ENCODE measurements at regions not wholly inside any gene's neighbourhood (a gene's known extent, or its start where the extent isn't known, plus 50 kb on each side); places are given as distances from the start of the nearest gene placed in this dataset.
"Not testable (repeated sequence)": the region's sequence is repeated elsewhere in the genome, so short reads cannot be mapped to it uniquely, and the experiment has no call there.

DNA sequence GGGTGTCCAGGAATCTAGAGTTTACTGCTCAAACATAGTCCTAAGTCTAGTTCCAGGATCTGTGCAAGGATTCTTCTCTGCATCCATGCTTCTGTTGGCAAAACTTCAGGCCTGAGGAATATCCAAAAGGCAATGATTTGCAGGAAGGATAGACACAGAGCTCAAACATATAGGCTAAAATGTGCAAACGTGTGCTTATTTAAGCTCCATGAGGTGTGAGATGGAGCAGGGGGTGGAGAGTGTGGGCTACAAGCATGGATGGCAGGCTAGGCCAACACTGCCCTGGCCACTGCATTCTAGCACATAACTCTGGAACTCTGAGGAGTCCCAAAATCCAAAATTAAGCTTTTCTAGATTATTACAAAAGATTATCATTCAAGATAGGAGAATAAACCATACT is 301.1 kb downstream of the PAX3 start:
- no peak for DNase-seq (ENCODE audit: low spot score)

DNA sequence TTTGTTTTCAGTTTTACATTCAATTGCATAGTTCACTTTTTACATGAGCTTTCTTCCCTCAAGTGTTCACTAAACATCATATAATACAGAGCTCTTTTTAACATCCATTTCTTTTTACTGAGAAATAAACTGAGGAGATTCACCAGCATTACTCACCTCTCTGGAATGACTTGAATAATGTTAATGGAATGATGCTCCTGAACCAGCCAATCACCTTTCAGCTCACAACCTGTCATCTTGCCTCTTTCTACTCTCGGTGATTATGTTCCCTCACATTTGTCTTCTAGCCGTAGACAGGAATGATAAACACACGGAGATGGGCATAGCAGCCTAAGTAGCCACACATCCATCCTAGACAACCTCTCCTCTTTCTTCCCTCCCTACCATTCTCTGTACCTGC is 301.7 kb downstream of the PAX3 start:
- DNase-seq (ENCODE audit: low spot score) = no peak

DNA sequence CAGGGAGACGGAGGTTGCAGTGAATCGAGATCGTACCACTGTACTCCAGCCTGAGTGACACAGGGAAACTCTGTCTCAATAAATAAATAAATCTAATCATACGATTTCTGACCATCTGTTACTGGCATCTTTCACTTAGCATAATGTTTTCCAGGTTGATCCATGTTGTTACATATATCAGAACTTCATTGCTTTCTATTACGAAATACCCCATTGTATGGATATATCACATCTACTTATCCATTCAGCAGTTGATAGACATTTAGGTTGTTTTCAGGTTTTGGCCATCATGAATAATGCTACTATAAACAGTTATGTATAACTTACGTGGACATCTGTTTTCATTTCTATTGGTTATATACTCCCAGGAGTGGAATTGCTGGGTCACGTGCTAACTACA is 303.9 kb downstream of the PAX3 start:
- no peak for DNase-seq (ENCODE audit: low spot score)

DNA sequence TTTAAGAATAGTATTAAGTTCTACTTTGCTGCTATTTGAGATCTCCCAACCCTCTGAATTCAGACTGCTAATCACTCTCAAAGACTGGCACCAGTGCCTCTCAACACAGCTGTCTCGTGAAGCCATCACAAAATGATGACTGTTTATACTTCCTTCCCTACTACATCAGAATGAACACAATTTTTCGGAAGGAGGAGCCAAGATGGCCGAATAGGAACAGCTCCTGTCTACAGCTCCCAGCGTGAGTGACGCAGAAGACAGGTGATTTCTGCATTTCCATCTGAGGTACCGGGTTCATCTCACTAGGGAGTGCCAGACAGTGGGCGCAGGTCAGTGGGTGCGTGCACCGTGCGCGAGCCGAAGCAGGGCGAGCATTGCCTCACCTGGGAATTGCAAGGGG is 314.4 kb downstream of the PAX3 start:
- DNase-seq (ENCODE audit: low spot score) = not testable (repeated sequence)

DNA sequence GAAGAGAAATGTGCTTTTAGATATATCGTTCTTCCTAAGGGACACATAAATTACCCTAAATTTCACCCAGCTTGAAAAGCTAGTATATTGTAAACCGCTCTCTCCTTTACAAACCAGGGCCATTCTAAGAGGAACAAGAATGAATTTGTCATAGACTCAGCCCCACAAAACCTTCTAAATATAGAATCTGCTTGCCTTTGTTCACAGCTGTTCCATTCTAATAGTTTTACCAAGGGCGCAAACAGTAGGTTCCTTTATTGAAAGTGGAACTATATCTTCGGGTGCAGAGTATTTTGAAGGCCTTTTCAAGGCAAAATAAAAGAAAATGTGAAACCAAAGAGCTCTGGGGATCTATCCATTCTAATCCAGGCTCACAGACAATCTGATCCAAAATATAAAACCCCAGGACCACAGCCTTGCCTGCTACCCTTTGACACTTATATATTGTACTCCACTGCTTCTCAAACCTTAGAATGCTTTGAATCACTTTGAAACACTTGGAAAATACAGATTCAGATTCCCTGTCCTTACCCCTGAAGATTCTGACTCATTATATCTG is 316.8 kb downstream of the PAX3 start:
- DNase-seq (ENCODE audit: low spot score) = no peak

DNA sequence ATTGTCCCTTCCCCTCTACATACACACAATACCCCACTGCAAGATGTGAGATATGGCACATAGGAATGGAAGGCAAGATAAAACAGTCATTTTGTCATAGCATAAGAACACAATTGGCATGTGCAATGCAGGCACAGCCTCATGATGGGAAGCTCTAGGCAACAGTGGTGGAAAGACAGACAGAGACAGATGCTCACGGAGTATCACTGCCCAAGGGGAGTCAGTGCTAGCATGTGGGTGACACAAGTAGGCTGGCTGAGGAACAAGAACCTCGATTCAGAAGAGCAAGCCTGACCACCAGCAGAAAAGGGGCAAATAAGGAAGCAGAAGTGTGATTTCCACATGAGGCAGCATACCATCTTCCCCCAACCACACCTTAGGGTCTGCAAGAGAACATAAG is 323.6 kb downstream of the PAX3 start:
- no peak for DNase-seq (ENCODE audit: low spot score)

GRCh38 chr2:221973902-221974301 is 324.9 kb downstream of the PAX3 start:
- DNase-seq (ENCODE audit: low spot score) = no peak

GRCh38 chr2:221973502-221973901 is 325.3 kb downstream of the PAX3 start:
- DNase-seq (ENCODE audit: low spot score) = no peak

DNA sequence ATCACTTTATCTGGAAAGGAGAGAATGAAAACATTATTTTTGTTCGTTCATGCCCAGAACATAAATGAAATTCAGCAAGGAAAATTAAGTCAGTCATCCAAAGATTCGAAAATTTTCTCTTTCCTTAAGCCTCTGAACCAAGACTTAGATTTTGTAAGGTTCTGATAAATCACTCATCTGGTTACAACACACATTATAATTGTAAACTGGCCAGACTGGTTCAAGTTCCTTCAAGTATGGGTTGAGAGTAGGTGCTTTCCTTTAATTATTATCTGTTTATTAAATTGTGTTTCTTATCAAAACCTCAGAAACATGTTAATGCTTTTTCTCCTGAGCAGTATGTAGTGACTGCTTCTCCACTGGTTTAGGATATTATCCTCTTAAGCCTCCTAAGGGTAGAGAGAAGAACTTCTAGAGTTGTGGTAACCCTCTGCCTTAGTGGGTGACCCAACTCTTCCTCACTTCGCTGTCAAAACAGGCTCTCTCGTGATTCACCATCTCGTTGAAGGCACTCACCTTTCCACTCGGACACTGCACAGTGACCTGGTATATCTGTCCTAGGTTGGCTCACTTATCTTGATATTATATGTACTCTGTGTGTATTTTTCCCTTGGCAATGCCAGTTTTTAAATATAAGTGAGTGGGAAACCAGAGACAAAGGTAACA is 325.9 kb downstream of the PAX3 start:
- no peak for DNase-seq (ENCODE audit: low spot score)

DNA sequence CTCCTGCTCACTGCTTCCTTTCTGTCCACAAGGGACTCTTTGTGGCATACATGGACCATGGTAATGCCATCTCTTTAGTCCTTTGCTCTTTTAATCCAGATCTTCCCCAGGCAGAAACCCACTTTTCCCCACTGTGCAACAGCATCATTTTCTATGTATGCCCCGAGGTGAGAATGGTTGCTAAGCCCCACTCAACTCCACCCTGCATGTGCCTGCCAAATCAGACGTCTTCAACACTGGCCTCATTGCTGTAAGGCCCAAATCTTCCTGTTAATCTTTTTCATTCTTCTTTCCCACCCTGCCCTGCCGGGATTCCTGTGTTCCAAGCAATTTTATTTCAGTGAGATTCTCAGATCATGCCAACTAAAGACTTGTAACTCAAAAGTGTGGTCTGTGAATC is 328.4 kb downstream of the PAX3 start:
- DNase-seq (ENCODE audit: low spot score) = no peak

- no peak for DNase-seq (ENCODE audit: low spot score)
Measured at GRCh38 chr2:221969830-221970144, 329.0 kb downstream of the PAX3 start.

DNA sequence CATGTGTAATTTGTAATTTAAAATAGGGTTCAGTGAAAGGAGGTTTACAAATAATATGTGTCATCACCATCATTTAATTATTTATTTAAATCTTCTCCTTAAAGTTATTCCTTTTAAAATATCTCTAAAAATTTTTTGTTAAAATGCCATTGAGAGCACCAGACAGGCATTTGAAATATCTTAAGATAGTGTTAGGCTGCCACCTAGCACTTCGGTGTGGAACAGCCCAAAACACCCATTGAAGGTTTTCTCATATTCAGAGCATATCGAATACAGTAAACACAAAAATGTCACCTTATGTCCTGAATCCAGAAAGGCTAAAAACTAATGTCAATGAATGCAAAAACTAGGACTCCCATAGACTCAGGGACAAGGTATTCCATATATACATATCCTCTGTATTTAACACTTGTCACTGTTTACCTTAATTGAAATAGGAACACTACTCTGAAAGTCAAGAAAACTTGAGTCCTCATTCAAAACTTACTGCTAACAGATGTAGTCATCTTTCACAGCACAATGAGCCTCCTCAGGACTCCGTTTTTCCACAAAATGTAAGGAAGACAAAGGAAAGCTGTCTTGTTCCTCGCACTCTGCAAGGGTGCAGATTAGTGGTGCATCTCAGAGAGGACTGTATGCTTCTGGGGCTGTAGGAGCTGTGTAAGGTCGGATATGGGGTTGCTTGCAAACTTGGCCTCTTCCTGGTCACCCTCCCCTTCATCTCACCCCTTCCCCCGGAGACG is 329.5 kb downstream of the PAX3 start:
- peak; percentile 39 for DNase-seq (ENCODE audit: low spot score)

DNA sequence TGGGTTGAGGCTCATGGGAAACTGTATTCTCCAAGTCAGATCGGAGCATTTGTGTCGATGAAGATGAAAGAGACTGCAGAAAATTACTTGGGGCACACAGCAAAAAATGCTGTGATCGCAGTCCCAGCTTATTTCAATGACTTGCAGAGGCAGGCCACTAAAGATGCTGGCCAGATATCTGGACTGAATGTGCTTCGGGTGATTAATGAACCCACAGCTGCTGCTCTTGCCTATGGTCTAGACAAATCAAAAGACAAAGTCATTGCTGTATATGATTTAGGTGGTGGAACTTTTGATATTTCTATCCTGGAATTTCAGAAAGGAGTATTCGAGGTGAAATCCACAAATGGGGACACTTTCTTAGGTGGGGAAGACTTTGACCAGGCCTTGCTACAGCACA is 336.6 kb downstream of the PAX3 start:
- no peak for DNase-seq (ENCODE audit: low spot score)

GRCh38 chr2:221961561-221961960 is 337.2 kb downstream of the PAX3 start:
- no peak for DNase-seq (ENCODE audit: low spot score)

- no peak for DNase-seq (ENCODE audit: low spot score)
Measured at GRCh38 chr2:221958224-221958623, 340.6 kb downstream of the PAX3 start.

GRCh38 chr2:221948076-221948475 is 350.7 kb downstream of the PAX3 start:
- no peak for DNase-seq (ENCODE audit: low spot score)

DNA sequence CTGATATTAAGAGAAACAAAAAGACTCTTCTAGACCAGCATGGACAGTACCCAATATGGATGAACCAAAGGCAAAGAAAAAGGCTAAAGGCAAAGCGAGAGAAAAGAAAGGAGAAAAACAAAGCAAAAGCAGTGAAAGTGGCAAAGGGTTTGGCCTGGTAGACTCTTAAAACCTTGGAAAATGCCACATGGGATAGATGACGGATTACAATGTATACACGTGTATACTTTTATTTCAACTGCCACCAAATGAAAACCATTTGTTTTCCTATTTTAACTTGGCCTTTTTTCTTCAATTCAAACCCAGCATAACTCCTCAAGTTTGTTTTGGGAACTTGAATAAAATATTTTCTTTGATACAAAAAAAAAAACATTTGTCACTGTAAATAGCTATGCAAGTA is 354.3 kb downstream of the PAX3 start:
- not testable (repeated sequence) for DNase-seq (ENCODE audit: low spot score)

GRCh38 chr2:221943076-221943810 is 355.6 kb downstream of the PAX3 start:
- DNase-seq (ENCODE audit: low spot score) = no peak

- DNase-seq (ENCODE audit: low spot score) = no peak
Measured at GRCh38 chr2:221931251-221931991, 359.3 kb upstream of the EPHA4 start.

GRCh38 chr2:221929259-221929658 is 357.2 kb upstream of the EPHA4 start:
- DNase-seq (ENCODE audit: low spot score) = no peak

- no peak for DNase-seq (ENCODE audit: low spot score)
Measured at GRCh38 chr2:221926327-221926726, 354.2 kb upstream of the EPHA4 start.

DNA sequence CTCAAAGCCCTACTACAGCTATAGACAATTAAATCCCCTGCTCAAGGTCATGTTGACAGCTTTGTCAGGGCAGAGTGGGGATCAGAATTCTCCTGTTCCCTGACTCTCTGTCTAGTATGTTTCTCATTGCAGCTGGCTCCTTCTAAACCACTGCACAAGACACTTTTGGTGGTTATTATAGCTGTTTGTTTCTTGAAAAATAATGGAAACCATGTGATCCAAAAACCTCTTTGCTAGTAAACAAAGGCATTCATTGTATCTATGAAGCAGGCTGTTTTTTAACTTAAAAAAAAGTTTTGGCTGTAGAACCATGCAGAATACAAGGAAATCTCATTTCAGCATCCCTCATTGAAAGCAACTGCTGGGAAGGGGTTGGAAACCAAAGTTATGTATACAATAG is 352.5 kb upstream of the EPHA4 start:
- DNase-seq (ENCODE audit: low spot score) = no peak
